ENCODE measurements at regions not wholly inside any gene's neighbourhood (a gene's known extent, or its start where the extent isn't known, plus 50 kb on each side); places are given as distances from the start of the nearest gene placed in this dataset.
A peak's percentile ranks its signal among the peaks of the same experiment; 100 is the strongest.

DNA sequence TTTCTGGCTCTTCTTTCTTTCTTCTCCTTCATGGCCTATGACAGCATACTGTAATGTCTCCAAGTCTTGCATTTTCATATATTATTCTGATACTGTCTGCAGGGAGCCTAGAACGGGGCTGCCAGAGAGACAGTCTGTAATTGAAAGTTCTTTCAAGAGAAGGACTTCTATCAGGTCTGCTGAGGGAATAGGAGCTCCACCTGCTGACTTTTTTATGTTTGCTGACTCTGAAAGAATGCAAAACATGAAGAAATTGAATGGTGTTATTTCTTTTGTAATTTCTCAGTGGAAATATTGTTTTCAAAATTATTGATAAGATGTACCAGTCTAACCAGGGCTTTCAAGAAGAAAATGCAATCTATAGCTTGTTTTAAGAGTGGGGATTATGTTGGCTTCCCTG lies 121.9 kb upstream of the RFX3 start:
- TF ChIP-seq, protein P1, sequence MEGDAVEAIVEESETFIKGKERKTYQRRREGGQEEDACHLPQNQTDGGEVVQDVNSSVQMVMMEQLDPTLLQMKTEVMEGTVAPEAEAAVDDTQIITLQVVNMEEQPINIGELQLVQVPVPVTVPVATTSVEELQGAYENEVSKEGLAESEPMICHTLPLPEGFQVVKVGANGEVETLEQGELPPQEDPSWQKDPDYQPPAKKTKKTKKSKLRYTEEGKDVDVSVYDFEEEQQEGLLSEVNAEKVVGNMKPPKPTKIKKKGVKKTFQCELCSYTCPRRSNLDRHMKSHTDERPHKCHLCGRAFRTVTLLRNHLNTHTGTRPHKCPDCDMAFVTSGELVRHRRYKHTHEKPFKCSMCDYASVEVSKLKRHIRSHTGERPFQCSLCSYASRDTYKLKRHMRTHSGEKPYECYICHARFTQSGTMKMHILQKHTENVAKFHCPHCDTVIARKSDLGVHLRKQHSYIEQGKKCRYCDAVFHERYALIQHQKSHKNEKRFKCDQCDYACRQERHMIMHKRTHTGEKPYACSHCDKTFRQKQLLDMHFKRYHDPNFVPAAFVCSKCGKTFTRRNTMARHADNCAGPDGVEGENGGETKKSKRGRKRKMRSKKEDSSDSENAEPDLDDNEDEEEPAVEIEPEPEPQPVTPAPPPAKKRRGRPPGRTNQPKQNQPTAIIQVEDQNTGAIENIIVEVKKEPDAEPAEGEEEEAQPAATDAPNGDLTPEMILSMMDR (conservative IDR thresholded peaks at IDR 0.05): peak; percentile 20; the same call in 1 of the 2 replicates
- no peak for TF ChIP-seq ZFX (IDR thresholded peaks at IDR 0.05)
